GM12878 (cell line): ENCODE measurements at regions not wholly inside any gene's neighbourhood (a gene's known extent, or its start where the extent isn't known, plus 50 kb on each side); places are given as distances from the start of the nearest gene placed in this dataset.

ENCODE experiments used
- SIN3A ChIP-seq: IDR thresholded peaks from 2 replicates; pipeline ENCODE4 v1.6.1; 2012; ENCODE audit warnings: low read depth, low read length, improper control_type of control experiment
- TF ChIP-seq, protein P1 (sequence below): fragments of 450-650 bp; formaldehyde crosslinking; IDR thresholded peaks from 2 replicates; pipeline ENCODE4 v1.4.0; 2020; ENCODE audit warnings: mild to moderate bottlenecking, moderate library complexity
- TF ChIP-seq, protein P2 (sequence below), 3 experiments: IDR thresholded peaks in 2 of 3; conservative IDR thresholded peaks in 1 of 3; 2 replicates each; pipeline ENCODE4 v1.5.1; 2011; ENCODE audit warnings: low read depth in 3 of 3, low read length in 3 of 3, mild to moderate bottlenecking in 3 of 3, control low read depth in 2 of 3, moderate library complexity in 2 of 3, inconsistent platforms in 1 of 3, mixed read lengths in 1 of 3; ENCODE audit not compliant: control insufficient read depth in 2 of 3, insufficient read depth in 1 of 3; ENCODE audit errors: extremely low read depth in 1 of 3

DNA sequence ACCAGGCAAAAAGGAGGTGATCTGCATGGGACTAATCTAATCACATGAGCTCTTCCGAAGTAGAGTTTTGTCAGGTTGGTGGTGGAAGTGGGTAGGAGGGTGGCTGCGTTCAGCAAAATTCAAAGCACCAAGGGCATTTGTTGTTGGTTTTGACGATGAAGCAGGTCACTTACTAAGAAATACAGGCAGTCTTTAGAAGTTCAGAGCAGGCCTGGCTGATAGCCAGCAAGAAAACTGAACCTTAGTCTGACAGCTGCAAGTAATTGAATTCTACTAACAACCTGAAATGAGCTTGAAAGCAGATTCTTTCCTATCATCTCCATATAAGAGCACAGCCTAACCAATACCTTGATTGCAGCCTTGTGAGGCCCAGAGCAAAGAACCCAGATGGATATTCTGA is 505.8 kb downstream of the KLHL13 start:
- no peak for TF ChIP-seq SIN3A
- TF ChIP-seq, protein P1, sequence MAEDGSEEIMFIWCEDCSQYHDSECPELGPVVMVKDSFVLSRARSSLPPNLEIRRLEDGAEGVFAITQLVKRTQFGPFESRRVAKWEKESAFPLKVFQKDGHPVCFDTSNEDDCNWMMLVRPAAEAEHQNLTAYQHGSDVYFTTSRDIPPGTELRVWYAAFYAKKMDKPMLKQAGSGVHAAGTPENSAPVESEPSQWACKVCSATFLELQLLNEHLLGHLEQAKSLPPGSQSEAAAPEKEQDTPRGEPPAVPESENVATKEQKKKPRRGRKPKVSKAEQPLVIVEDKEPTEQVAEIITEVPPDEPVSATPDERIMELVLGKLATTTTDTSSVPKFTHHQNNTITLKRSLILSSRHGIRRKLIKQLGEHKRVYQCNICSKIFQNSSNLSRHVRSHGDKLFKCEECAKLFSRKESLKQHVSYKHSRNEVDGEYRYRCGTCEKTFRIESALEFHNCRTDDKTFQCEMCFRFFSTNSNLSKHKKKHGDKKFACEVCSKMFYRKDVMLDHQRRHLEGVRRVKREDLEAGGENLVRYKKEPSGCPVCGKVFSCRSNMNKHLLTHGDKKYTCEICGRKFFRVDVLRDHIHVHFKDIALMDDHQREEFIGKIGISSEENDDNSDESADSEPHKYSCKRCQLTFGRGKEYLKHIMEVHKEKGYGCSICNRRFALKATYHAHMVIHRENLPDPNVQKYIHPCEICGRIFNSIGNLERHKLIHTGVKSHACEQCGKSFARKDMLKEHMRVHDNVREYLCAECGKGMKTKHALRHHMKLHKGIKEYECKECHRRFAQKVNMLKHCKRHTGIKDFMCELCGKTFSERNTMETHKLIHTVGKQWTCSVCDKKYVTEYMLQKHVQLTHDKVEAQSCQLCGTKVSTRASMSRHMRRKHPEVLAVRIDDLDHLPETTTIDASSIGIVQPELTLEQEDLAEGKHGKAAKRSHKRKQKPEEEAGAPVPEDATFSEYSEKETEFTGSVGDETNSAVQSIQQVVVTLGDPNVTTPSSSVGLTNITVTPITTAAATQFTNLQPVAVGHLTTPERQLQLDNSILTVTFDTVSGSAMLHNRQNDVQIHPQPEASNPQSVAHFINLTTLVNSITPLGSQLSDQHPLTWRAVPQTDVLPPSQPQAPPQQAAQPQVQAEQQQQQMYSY: no peak
- TF ChIP-seq, protein P2, sequence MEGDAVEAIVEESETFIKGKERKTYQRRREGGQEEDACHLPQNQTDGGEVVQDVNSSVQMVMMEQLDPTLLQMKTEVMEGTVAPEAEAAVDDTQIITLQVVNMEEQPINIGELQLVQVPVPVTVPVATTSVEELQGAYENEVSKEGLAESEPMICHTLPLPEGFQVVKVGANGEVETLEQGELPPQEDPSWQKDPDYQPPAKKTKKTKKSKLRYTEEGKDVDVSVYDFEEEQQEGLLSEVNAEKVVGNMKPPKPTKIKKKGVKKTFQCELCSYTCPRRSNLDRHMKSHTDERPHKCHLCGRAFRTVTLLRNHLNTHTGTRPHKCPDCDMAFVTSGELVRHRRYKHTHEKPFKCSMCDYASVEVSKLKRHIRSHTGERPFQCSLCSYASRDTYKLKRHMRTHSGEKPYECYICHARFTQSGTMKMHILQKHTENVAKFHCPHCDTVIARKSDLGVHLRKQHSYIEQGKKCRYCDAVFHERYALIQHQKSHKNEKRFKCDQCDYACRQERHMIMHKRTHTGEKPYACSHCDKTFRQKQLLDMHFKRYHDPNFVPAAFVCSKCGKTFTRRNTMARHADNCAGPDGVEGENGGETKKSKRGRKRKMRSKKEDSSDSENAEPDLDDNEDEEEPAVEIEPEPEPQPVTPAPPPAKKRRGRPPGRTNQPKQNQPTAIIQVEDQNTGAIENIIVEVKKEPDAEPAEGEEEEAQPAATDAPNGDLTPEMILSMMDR (IDR thresholded peaks at IDR 0.05 in 2 of 3, conservative IDR thresholded peaks at IDR 0.05 in 1 of 3; ENCODE audit: control insufficient read depth in 2 of 3, extremely low read depth in 1 of 3, insufficient read depth in 1 of 3, low read depth in 3 of 3, low read length in 3 of 3): no peak
